Mesendoderm (in vitro differentiated cells): ENCODE measurements at regions not wholly inside any gene's neighbourhood (a gene's known extent, or its start where the extent isn't known, plus 50 kb on each side); places are given as distances from the start of the nearest gene placed in this dataset.
A peak's percentile ranks its signal among the peaks of the same experiment; 100 is the strongest.

Source experiments
- DNase-seq: peaks from one replicate; pipeline ENCODE4 v3.0.0; 2013
- H2AK5ac ChIP-seq: 2 replicates; pipeline ENCODE4 v1.6.1; 2013; ENCODE audit warnings: low read length, inconsistent platforms
- H2BK120ac ChIP-seq: 2 replicates; pipeline ENCODE4 v1.6.1; 2013; ENCODE audit warnings: low read depth, mild to moderate bottlenecking, low read length, moderate library complexity, mixed read lengths
- H2BK15ac ChIP-seq: replicated peaks from 2 replicates; pipeline ENCODE4 v1.6.1; 2013; ENCODE audit warnings: low read depth, mild to moderate bottlenecking, moderate library complexity
- H2BK5ac ChIP-seq: 2 replicates; pipeline ENCODE4 v1.6.1; 2013; ENCODE audit warnings: low read length, inconsistent platforms
- H3K18ac ChIP-seq: 2 replicates; pipeline ENCODE4 v1.6.1; 2013; ENCODE audit warnings: mild to moderate bottlenecking, low read length, mixed read lengths
- H3K23ac ChIP-seq: one replicate; pipeline ENCODE4 v1.6.1; 2013; ENCODE audit warnings: low read length
- H3K27ac ChIP-seq: 2 replicates; pipeline ENCODE4 v1.5.1; 2013; ENCODE audit warnings: low read depth, mild to moderate bottlenecking, inconsistent platforms, low read length, moderate library complexity
- H3K27me3 ChIP-seq: 2 replicates; pipeline ENCODE4 v1.6.1; 2013; ENCODE audit warnings: low read length, control low read depth, mild to moderate bottlenecking, inconsistent platforms; ENCODE audit not compliant: insufficient read depth, poor library complexity
- H3K36me3 ChIP-seq: 2 replicates; pipeline ENCODE4 v1.6.1; 2013; ENCODE audit warnings: low read length, inconsistent platforms; ENCODE audit not compliant: control insufficient read depth, insufficient read depth
- H3K4ac ChIP-seq: one replicate; pipeline ENCODE4 v1.6.1; 2013; ENCODE audit warnings: low read depth, mild to moderate bottlenecking, low read length, moderate library complexity
- H3K4me1 ChIP-seq: 2 replicates; pipeline ENCODE4 v1.6.1; 2013; ENCODE audit warnings: low read depth, low read length, inconsistent platforms; ENCODE audit not compliant: control insufficient read depth
- H3K4me2 ChIP-seq: 2 replicates; pipeline ENCODE4 v1.6.1; 2013; ENCODE audit warnings: low read length
- H3K4me3 ChIP-seq: 2 replicates; pipeline ENCODE4 v1.5.1; 2013; ENCODE audit warnings: mild to moderate bottlenecking, low read length
- H3K56ac ChIP-seq: one replicate; pipeline ENCODE4 v1.6.1; 2013; ENCODE audit warnings: low read length
- H3K79me1 ChIP-seq: 2 replicates; pipeline ENCODE4 v1.6.1; 2013; ENCODE audit warnings: low read length, inconsistent platforms
- H3K79me2 ChIP-seq: 2 replicates; pipeline ENCODE4 v1.6.1; 2013; ENCODE audit warnings: mild to moderate bottlenecking, low read length; ENCODE audit not compliant: control insufficient read depth, insufficient read depth
- H3K9ac ChIP-seq: 2 replicates; pipeline ENCODE4 v1.6.1; 2013; ENCODE audit warnings: low read length, inconsistent platforms
- H4K5ac ChIP-seq: one replicate; pipeline ENCODE4 v1.6.1; 2013; ENCODE audit warnings: low read length
- H4K8ac ChIP-seq: one replicate; pipeline ENCODE4 v1.6.1; 2013; ENCODE audit warnings: low read depth, mild to moderate bottlenecking, control low read depth, low read length, moderate library complexity
- WGBS: extraction: QIAGEN DNeasy Blood & Tissue Kit; methylation state at CpG from one replicate; pipeline ENCODE4 v1.1.7; 2013; ENCODE audit warnings: low lambda C conversion rate, missing lambda C conversion rate; ENCODE audit not compliant: insufficient coverage; ENCODE audit errors: extremely low coverage; 5-methylcytosine and 5-hydroxymethylcytosine counted together

DNA sequence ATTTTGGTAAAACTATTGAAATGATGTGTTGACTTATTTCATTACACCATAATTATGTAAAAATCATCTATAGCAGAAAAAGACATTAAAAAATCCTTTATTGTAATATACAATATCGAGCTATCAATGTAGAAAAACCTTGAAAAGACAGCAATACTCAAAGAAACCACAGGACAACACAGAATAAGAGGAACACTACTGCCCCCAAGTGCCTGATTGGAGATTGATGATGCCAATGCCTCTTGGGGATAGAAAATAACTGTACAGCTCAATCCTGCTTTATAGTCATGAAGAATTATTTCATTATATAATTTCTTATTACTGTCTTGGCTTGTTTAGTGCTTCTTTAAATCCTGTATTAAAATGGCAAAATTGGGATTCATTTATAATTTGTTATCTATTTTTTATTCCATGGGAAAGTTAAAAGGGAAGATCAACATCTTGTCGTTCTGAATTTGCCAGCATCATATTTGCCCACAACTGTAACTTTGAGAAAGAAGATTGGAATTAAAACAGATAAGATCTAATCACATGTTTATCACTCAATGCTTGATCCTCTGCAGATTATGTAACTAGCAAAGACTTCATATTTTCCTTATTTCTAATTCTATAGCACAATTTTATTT is 337.5 kb downstream of the CDH9 start:
- H3K4me2 ChIP-seq = no peak overlapping the region
- H3K36me3 ChIP-seq = no peaks in the 10 kb centered on the region
- no peak overlapping the region for H3K9ac ChIP-seq
- no peaks in the 10 kb centered on the region for H3K79me2 ChIP-seq
- H2BK120ac ChIP-seq = no peak overlapping the region
- H3K23ac ChIP-seq = no peak overlapping the region
- H3K18ac ChIP-seq = no peak overlapping the region
- H3K27me3 ChIP-seq = no peaks in the 10 kb centered on the region
- no peak overlapping the region for H2BK15ac ChIP-seq
- H3K4ac ChIP-seq = no peak overlapping the region
- H2BK5ac ChIP-seq = no peak overlapping the region
- no peak overlapping the region for H3K4me3 ChIP-seq
- H2AK5ac ChIP-seq = no peak overlapping the region
- H3K4me1 ChIP-seq = no peaks in the 10 kb centered on the region
- H3K79me1 ChIP-seq = no peaks in the 10 kb centered on the region
- no peak overlapping the region for H3K56ac ChIP-seq
- no peak overlapping the region for H4K5ac ChIP-seq
- H3K27ac ChIP-seq = no peak overlapping the region
- H4K8ac ChIP-seq = no peak overlapping the region
- WGBS = no CpG with 5 or more reads among the region's 2 CpGs
- peak; percentile 60 for DNase-seq

GRCh38 chr5:26692952-26693351 is 345.4 kb downstream of the CDH9 start:
- no peak overlapping the region for H3K23ac ChIP-seq
- H3K27ac ChIP-seq = no peak overlapping the region
- H3K4me3 ChIP-seq = no peak overlapping the region
- H3K79me1 ChIP-seq = no peaks in the 10 kb centered on the region
- no peak overlapping the region for H3K4ac ChIP-seq
- no peak for DNase-seq
- no peak overlapping the region for H3K4me2 ChIP-seq
- no peak overlapping the region for H4K5ac ChIP-seq
- no peak overlapping the region for H2AK5ac ChIP-seq
- H3K27me3 ChIP-seq = no peaks in the 10 kb centered on the region
- no peak overlapping the region for H3K18ac ChIP-seq
- no peak overlapping the region for H3K56ac ChIP-seq
- H4K8ac ChIP-seq = no peak overlapping the region
- no peak overlapping the region for H2BK5ac ChIP-seq
- H3K4me1 ChIP-seq = no peaks in the 10 kb centered on the region
- WGBS = no CpG with 5 or more reads among the region's 5 CpGs
- H2BK15ac ChIP-seq = no peak overlapping the region
- H3K36me3 ChIP-seq = no peaks in the 10 kb centered on the region
- H3K9ac ChIP-seq = no peak overlapping the region
- no peaks in the 10 kb centered on the region for H3K79me2 ChIP-seq
- no peak overlapping the region for H2BK120ac ChIP-seq

DNA sequence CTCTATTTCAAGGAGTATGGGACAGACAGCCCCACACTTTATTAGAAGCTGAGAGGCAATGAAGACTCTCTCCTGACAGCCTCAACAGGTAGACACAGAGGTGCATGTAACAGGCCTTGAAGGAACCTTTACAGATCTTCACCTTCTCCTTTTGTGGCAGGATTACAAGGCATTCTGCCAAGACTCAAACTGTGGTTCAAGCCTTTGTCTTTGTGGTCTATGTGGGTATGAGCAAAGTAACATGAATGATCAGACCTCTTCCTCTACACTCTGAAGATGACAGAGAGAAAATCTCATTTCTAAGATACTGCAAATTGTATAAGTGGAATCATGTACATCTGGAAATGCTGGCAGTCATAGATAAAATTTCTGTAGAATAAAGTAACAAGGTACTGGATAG is 346.9 kb downstream of the CDH9 start:
- Histone ChIP-seq H2BK5ac (no peak overlapping the region), H2BK120ac (peak overlapping the region; percentile 23)

GRCh38 chr5:26690511-26690910 is 347.9 kb downstream of the CDH9 start:
- Histone ChIP-seq H3K4ac (no peak overlapping the region), H3K79me2 (no peaks in the 10 kb centered on the region), H3K4me2 (no peak overlapping the region), H2AK5ac (no peak overlapping the region), H3K36me3 (no peaks in the 10 kb centered on the region), H3K79me1 (no peaks in the 10 kb centered on the region), H3K18ac (no peak overlapping the region), H4K8ac (no peak overlapping the region), H3K9ac (no peak overlapping the region), H2BK120ac (no peak overlapping the region), H2BK5ac (no peak overlapping the region), H3K4me3 (no peak overlapping the region), H3K23ac (no peak overlapping the region), H2BK15ac (no peak overlapping the region), H3K4me1 (no peaks in the 10 kb centered on the region), H3K56ac (no peak overlapping the region), H3K27me3 (no peaks in the 10 kb centered on the region), H3K27ac (no peak overlapping the region), H4K5ac (no peak overlapping the region)
- no CpG with 5 or more reads among the region's 1 CpG for WGBS
- peak; percentile 88 for DNase-seq

More for the DNA sequence above, 346.9 kb downstream of the CDH9 start:
- H3K4me2 ChIP-seq = no peak overlapping the region
- no peak overlapping the region for H3K23ac ChIP-seq
- H4K5ac ChIP-seq = no peak overlapping the region
- H3K18ac ChIP-seq = no peak overlapping the region
- no peak overlapping the region for H3K4me3 ChIP-seq
- H3K79me2 ChIP-seq = no peaks in the 10 kb centered on the region
- H3K56ac ChIP-seq = no peak overlapping the region
- no peak overlapping the region for H2BK15ac ChIP-seq
- no peak overlapping the region for H4K8ac ChIP-seq
- H3K27ac ChIP-seq = no peak overlapping the region
- no peaks in the 10 kb centered on the region for H3K27me3 ChIP-seq
- no peaks in the 10 kb centered on the region for H3K36me3 ChIP-seq
- H3K9ac ChIP-seq = no peak overlapping the region
- no peak for DNase-seq
- no peak overlapping the region for H3K4ac ChIP-seq
- no peak overlapping the region for H2AK5ac ChIP-seq
- H3K4me1 ChIP-seq = no peaks in the 10 kb centered on the region
- H3K79me1 ChIP-seq = no peaks in the 10 kb centered on the region

- no peak for DNase-seq
- H3K36me3 ChIP-seq = no peaks in the 10 kb centered on the region
- H2BK15ac ChIP-seq = no peak overlapping the region
- no peaks in the 10 kb centered on the region for H3K27me3 ChIP-seq
- H3K18ac ChIP-seq = no peak overlapping the region
- WGBS = no CpG with 5 or more reads among the region's 1 CpG
- no peaks in the 10 kb centered on the region for H3K79me2 ChIP-seq
- H3K4me1 ChIP-seq = no peaks in the 10 kb centered on the region
- H2AK5ac ChIP-seq = no peak overlapping the region
- H3K4me2 ChIP-seq = no peak overlapping the region
- H3K23ac ChIP-seq = no peak overlapping the region
- H4K8ac ChIP-seq = no peak overlapping the region
- no peak overlapping the region for H3K56ac ChIP-seq
- H3K4ac ChIP-seq = no peak overlapping the region
- no peak overlapping the region for H4K5ac ChIP-seq
- no peak overlapping the region for H2BK5ac ChIP-seq
- no peak overlapping the region for H2BK120ac ChIP-seq
- no peaks in the 10 kb centered on the region for H3K79me1 ChIP-seq
- no peak overlapping the region for H3K27ac ChIP-seq
- no peak overlapping the region for H3K9ac ChIP-seq
- H3K4me3 ChIP-seq = no peak overlapping the region
These were observed 356.5 kb downstream of the CDH9 start for GRCh38 chr5:26681861-26682260.

DNA sequence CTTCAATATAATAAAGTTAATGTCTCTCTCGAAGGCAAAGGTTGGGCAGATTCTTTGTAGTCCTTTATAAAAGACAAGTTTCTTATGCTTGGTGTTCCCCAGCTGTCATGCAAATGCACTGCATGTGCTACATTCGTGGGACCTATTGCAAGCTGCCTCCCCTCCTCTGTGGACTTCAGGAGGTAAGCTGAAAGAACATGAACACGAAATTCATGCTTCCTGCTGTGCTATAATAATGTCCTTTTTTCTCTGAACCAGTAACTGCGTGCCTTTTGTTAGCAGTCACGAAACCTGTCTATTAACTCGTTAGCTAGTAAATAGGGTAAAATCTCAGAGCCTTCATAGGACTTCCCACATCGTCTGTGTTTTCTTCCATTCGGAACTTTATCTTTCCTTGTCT is 363.5 kb downstream of the CDH9 start:
- Histone ChIP-seq H3K4me3 (no peak overlapping the region), H3K4ac (no peak overlapping the region), H3K9ac (no peak overlapping the region), H3K27me3 (no peaks in the 10 kb centered on the region), H4K5ac (no peak overlapping the region), H3K56ac (no peak overlapping the region), H3K18ac (no peak overlapping the region), H2AK5ac (no peak overlapping the region), H3K4me1 (no peaks in the 10 kb centered on the region), H3K79me2 (no peaks in the 10 kb centered on the region), H3K79me1 (no peaks in the 10 kb centered on the region), H4K8ac (no peak overlapping the region), H2BK5ac (no peak overlapping the region), H3K4me2 (no peak overlapping the region), H2BK120ac (no peak overlapping the region), H3K27ac (no peak overlapping the region), H3K23ac (no peak overlapping the region), H3K36me3 (no peaks in the 10 kb centered on the region), H2BK15ac (no peak overlapping the region)
- DNase-seq = no peak
- no CpG with 5 or more reads among the region's 8 CpGs for WGBS
